ENCODE measurements at regions not wholly inside any gene's neighbourhood (a gene's known extent, or its start where the extent isn't known, plus 50 kb on each side); places are given as distances from the start of the nearest gene placed in this dataset.
"Not testable (repeated sequence)": the region's sequence is repeated elsewhere in the genome, so short reads cannot be mapped to it uniquely, and the experiment has no call there.

- 34 to 49% (median 41%) methylated on average over 4 of the region's 4 CpGs for WGBS, 4 donors
- intact Hi-C loops (cut with DNase I): no loop called here
- H3K9me3 ChIP-seq: no peaks in the 10 kb centered on the region
These were observed 821.1 kb upstream of the EEF2KMT start for GRCh38 chr16:5918567-5919130.

GRCh38 chr16:5917436-5918195 lies 820.0 kb upstream of the EEF2KMT start:
- intact Hi-C loops (cut with DNase I): no loop called here
- H3K4me1 ChIP-seq: no peaks in the 10 kb centered on the region
- peaks cover 0 to 8% (median 0%) of the 10 kb centered on the region in 9 donors for H3K27me3 ChIP-seq
- no peak overlapping the region for H3K27ac ChIP-seq
- no peaks in the 10 kb centered on the region for H3K9me3 ChIP-seq
- DNase-seq (no peak), ATAC-seq (no peak)
- TF ChIP-seq CTCF (IDR thresholded peaks at IDR 0.05): no peak
- no peak for TF ChIP-seq POLR2A (IDR thresholded peaks at IDR 0.05)
- H3K4me3 ChIP-seq: no peak overlapping the region
- no peaks in the 10 kb centered on the region for H3K36me3 ChIP-seq
- WGBS, 4 donors: 58 to 62% (median 61%) methylated on average over 14 of the region's 14 CpGs

More at GRCh38 chr16:5918567-5919130, 821.1 kb upstream of the EEF2KMT start:
- peaks cover 0 to 8% (median 0%) of the 10 kb centered on the region in 9 donors for H3K27me3 ChIP-seq
- no peaks in the 10 kb centered on the region for H3K4me1 ChIP-seq
- ATAC-seq: no peak
- no peak overlapping the region for H3K4me3 ChIP-seq
- TF ChIP-seq CTCF (IDR thresholded peaks at IDR 0.05) (no peak), POLR2A (IDR thresholded peaks at IDR 0.05) (no peak)
- no peak overlapping the region for H3K27ac ChIP-seq
- no peak for DNase-seq
- H3K36me3 ChIP-seq: no peaks in the 10 kb centered on the region

GRCh38 chr16:5916711-5917191 lies 819.2 kb upstream of the EEF2KMT start:
- no peaks in the 10 kb centered on the region for H3K36me3 ChIP-seq
- TF ChIP-seq CTCF (IDR thresholded peaks at IDR 0.05) (no peak), POLR2A (IDR thresholded peaks at IDR 0.05) (no peak)
- ATAC-seq: no peak
- H3K27ac ChIP-seq: no peak overlapping the region
- H3K27me3 ChIP-seq: peaks cover 0 to 8% (median 0%) of the 10 kb centered on the region in 9 donors
- 8 to 18% (median 11%) methylated on average over 11 of the region's 11 CpGs for WGBS, 4 donors
- no peaks in the 10 kb centered on the region for H3K4me1 ChIP-seq
- no peak for DNase-seq
- intact Hi-C loops (cut with DNase I): no loop called here
- H3K9me3 ChIP-seq: no peaks in the 10 kb centered on the region
- H3K4me3 ChIP-seq: no peak overlapping the region

GRCh38 chr16:5911241-5911640 lies 813.6 kb upstream of the EEF2KMT start:
- ATAC-seq (no peak), DNase-seq (no peak)
- H3K27me3 ChIP-seq: no peaks in the 10 kb centered on the region
- TF ChIP-seq CTCF (IDR thresholded peaks at IDR 0.05) (no peak), POLR2A (IDR thresholded peaks at IDR 0.05) (no peak)
- no peaks in the 10 kb centered on the region for H3K36me3 ChIP-seq
- no peaks in the 10 kb centered on the region for H3K9me3 ChIP-seq
- H3K4me1 ChIP-seq: no peaks in the 10 kb centered on the region
- intact Hi-C loops (cut with DNase I): no loop called here
- no peak overlapping the region for H3K4me3 ChIP-seq
- no peak overlapping the region for H3K27ac ChIP-seq
- 5 to 11% (median 9%) methylated on average over 10 of the region's 10 CpGs for WGBS, 4 donors

GRCh38 chr16:5909556-5909955 lies 812.0 kb upstream of the EEF2KMT start:
- H3K4me1 ChIP-seq; H3K9me3 ChIP-seq; ATAC-seq; H3K36me3 ChIP-seq; DNase-seq; H3K27me3 ChIP-seq; H3K27ac ChIP-seq; intact Hi-C loops (cut with DNase I); H3K4me3 ChIP-seq: not testable (repeated sequence)
- 84 to 89% (median 88%) methylated on average over 8 of the region's 8 CpGs for WGBS, 4 donors

All from heart left ventricle (tissue), 16 donors.